ENCODE measurements at regions not wholly inside any gene's neighbourhood (a gene's known extent, or its start where the extent isn't known, plus 50 kb on each side); places are given as distances from the start of the nearest gene placed in this dataset.

- peaks cover 0 to under 1% (median 0%) of the 10 kb centered on the region in 3 donors for H3K27me3 Mint-ChIP-seq (ENCODE audit: low read depth in 3 of 3)
- peak overlapping the region in 1 of 7 donors; percentile 16 for H3K27ac Mint-ChIP-seq
- Histone ChIP-seq H3K4me2 (replicated peaks; ENCODE audit: extremely low read depth, low read length, poor library complexity, severe bottlenecking) (no peak overlapping the region), H3K4me1 (ENCODE audit: control insufficient read depth in 1 of 2, insufficient read depth in 2 of 2, low read length in 2 of 2) (peaks cover 5 to 7% of the 10 kb centered on the region in 2 donors), H3K27ac (ENCODE audit: low read depth in 1 of 2, low read length in 2 of 2) (no peak overlapping the region), H3K79me2 (ENCODE audit: insufficient read depth, low read length) (no peaks in the 10 kb centered on the region), H2AFZ (ENCODE audit: insufficient read depth, low read depth, low read length, poor library complexity, severe bottlenecking) (no peak overlapping the region), H3K9me3 (replicated peaks in 1 of 2; ENCODE audit: control insufficient read depth in 1 of 2, insufficient read depth in 1 of 2, low read length in 2 of 2) (no peaks in the 10 kb centered on the region), H3K36me3 (replicated peaks in 1 of 2; ENCODE audit: control insufficient read depth in 1 of 2, insufficient read depth in 2 of 2, low read length in 2 of 2) (no peaks in the 10 kb centered on the region), H3K9ac (ENCODE audit: insufficient read depth, low read length, poor library complexity, severe bottlenecking) (no peak overlapping the region), H3K4me3 (replicated peaks in 1 of 3; ENCODE audit: low read depth in 2 of 3, low read length in 3 of 3) (no peak overlapping the region), H4K20me1 (ENCODE audit: insufficient read depth, low read length) (no peaks in the 10 kb centered on the region), H3K27me3 (ENCODE audit: control insufficient read depth in 2 of 2, insufficient read depth in 2 of 2, low read length in 2 of 2) (no peaks in the 10 kb centered on the region)
- WGBS (ENCODE audit: insufficient coverage) = 83% methylated on average over 1 of the region's 5 CpGs
- no peaks in the 10 kb centered on the region for H3K36me3 Mint-ChIP-seq
- peaks cover 18% of the 10 kb centered on the region for H3K4me1 Mint-ChIP-seq
- H3K4me3 Mint-ChIP-seq = no peak overlapping the region
- no peaks in the 10 kb centered on the region for H3K9me3 Mint-ChIP-seq
- no peak for DNase-seq
- intact Hi-C loops (cut with micrococcal nuclease) = loop anchor here (10.0 kb wide), 2 partner anchors 563 to 623 kb away; partner anchors contain the start of gene HLX (in 1 of the 2)
- TF ChIP-seq CTCF (IDR thresholded peaks at IDR 0.05) = no peak
Observed at GRCh38 chr1:221437926-221438325, 304.0 kb downstream of the DUSP10 start.

GRCh38 chr1:221439008-221439746 lies 302.7 kb downstream of the DUSP10 start:
- Histone ChIP-seq H3K9ac (ENCODE audit: insufficient read depth, low read length, poor library complexity, severe bottlenecking) (no peak overlapping the region), H2AFZ (ENCODE audit: insufficient read depth, low read depth, low read length, poor library complexity, severe bottlenecking) (no peak overlapping the region), H3K79me2 (ENCODE audit: insufficient read depth, low read length) (no peaks in the 10 kb centered on the region), H3K9me3 (replicated peaks in 1 of 2; ENCODE audit: control insufficient read depth in 1 of 2, insufficient read depth in 1 of 2, low read length in 2 of 2) (no peaks in the 10 kb centered on the region), H3K4me3 (replicated peaks in 1 of 3; ENCODE audit: low read depth in 2 of 3, low read length in 3 of 3) (no peak overlapping the region), H3K36me3 (replicated peaks in 1 of 2; ENCODE audit: control insufficient read depth in 1 of 2, insufficient read depth in 2 of 2, low read length in 2 of 2) (no peaks in the 10 kb centered on the region), H3K27ac (ENCODE audit: low read depth in 1 of 2, low read length in 2 of 2) (no peak overlapping the region), H4K20me1 (ENCODE audit: insufficient read depth, low read length) (no peaks in the 10 kb centered on the region), H3K4me2 (replicated peaks; ENCODE audit: extremely low read depth, low read length, poor library complexity, severe bottlenecking) (no peak overlapping the region), H3K27me3 (ENCODE audit: control insufficient read depth in 2 of 2, insufficient read depth in 2 of 2, low read length in 2 of 2) (no peaks in the 10 kb centered on the region), H3K4me1 (ENCODE audit: control insufficient read depth in 1 of 2, insufficient read depth in 2 of 2, low read length in 2 of 2) (peaks cover 5 to 7% of the 10 kb centered on the region in 2 donors)
- intact Hi-C loops (cut with micrococcal nuclease) = loop anchor here (10.0 kb wide), 2 partner anchors 564 to 624 kb away; partner anchors contain the start of gene HLX (in 1 of the 2)
- Mint-ChIP-seq H3K4me1 (peaks cover 18% of the 10 kb centered on the region), H3K27ac (peak overlapping the region in 5 of 7 donors; percentile 10 to 81 (median 31)), H3K36me3 (no peaks in the 10 kb centered on the region), H3K9me3 (no peaks in the 10 kb centered on the region), H3K27me3 (ENCODE audit: low read depth in 3 of 3) (peaks cover 0 to 2% (median 0%) of the 10 kb centered on the region in 3 donors), H3K4me3 (no peak overlapping the region)
- TF ChIP-seq CTCF (IDR thresholded peaks at IDR 0.05) = no peak
- no CpG with 5 or more reads among the region's 4 CpGs for WGBS (ENCODE audit: insufficient coverage)
- peak; percentile 38 to 87 (median 57) for DNase-seq

All from CD14-positive monocyte (primary cell).